Omental fat pad (tissue), 3 donors: ENCODE measurements at regions not wholly inside any gene's neighbourhood (a gene's known extent, or its start where the extent isn't known, plus 50 kb on each side); places are given as distances from the start of the nearest gene placed in this dataset.

Source experiments
- ATAC-seq: fragments of 150-250 bp; one replicate; pipeline ENCODE4 v1.9.1; 2016; ENCODE audit warnings: mild to moderate bottlenecking, moderate library complexity; ENCODE audit not compliant: low FRiP score
- DNase-seq: peaks from one replicate; pipeline ENCODE4 v3.0.0-alpha.2; 2019; ENCODE audit warnings: low spot score
- TF ChIP-seq, protein P1 (sequence below), 3 donors: fragments of 450-650 bp; IDR thresholded peaks; one replicate each; pipeline ENCODE4 v1.5.1; 2016 to 2017; ENCODE audit warnings: antibody characterized with exemption in 3 of 3, mild to moderate bottlenecking in 3 of 3, moderate library complexity in 2 of 3

DNA sequence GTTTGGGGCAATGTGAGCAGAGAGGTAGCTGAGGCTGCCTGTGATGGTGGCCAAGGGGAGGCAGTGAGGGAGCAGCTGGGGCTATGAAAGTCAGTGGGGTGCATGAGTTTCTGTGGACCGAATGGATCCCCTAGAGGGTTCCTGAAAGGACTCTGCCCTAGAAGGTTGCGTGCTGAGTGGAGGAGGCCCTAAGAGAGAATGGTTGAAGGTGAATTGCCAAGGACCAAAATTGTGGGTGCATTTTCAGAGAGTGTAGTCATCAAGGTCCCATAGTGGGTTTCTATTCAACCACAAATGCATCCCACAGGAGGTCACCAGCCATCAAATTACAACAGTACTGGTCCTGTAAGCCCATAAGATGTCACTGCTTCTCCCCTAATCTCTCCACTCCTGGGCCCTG lies 298.3 kb downstream of the CDK5RAP2 start:
- DNase-seq (no peak), ATAC-seq (no peak)
- TF ChIP-seq, protein P1, sequence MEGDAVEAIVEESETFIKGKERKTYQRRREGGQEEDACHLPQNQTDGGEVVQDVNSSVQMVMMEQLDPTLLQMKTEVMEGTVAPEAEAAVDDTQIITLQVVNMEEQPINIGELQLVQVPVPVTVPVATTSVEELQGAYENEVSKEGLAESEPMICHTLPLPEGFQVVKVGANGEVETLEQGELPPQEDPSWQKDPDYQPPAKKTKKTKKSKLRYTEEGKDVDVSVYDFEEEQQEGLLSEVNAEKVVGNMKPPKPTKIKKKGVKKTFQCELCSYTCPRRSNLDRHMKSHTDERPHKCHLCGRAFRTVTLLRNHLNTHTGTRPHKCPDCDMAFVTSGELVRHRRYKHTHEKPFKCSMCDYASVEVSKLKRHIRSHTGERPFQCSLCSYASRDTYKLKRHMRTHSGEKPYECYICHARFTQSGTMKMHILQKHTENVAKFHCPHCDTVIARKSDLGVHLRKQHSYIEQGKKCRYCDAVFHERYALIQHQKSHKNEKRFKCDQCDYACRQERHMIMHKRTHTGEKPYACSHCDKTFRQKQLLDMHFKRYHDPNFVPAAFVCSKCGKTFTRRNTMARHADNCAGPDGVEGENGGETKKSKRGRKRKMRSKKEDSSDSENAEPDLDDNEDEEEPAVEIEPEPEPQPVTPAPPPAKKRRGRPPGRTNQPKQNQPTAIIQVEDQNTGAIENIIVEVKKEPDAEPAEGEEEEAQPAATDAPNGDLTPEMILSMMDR (IDR thresholded peaks at IDR 0.05), result no peak

DNA sequence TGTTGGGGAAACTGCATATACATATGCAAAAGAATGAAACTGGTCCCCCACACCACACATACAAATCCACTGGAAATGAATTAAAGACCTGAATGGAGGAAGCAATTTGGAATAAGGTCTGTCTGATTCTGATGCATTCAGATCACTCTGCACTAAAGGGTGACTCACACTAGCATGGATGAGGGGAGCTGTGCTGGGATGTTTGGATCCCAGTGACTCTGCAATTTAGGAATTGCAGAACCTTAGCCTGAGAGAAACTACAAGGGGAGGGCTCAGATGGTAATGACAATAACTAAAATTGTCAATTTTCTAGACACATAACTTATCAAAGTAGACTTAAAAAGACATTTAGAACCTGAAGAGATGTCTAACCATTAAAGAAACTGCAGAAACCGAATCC lies 312.0 kb downstream of the CDK5RAP2 start:
- ATAC-seq (no peak), DNase-seq (no peak)
- TF ChIP-seq, protein P1 (IDR thresholded peaks at IDR 0.05), result no peak

DNA sequence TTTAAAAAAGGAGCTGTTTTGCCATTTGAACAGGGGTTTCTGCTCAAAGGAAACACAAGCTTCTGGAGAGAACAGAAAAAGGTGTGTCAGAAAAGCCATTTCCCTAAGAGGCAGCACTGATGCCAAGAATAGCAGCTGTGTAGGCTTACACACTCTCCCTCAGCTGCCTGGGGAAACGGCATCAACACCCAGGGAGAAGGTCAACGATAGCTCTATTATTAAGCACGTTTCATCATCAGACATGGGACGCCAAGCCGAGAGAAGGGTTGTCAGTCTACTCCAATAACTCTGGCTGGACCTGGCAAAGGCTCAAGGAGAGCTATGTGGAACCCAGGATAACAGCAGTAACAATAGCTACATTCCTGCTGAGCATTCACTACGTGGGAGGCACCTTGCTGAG lies 314.2 kb downstream of the CDK5RAP2 start:
- TF ChIP-seq, protein P1 (IDR thresholded peaks at IDR 0.05), result no peak
- DNase-seq (no peak), ATAC-seq (no peak)

DNA sequence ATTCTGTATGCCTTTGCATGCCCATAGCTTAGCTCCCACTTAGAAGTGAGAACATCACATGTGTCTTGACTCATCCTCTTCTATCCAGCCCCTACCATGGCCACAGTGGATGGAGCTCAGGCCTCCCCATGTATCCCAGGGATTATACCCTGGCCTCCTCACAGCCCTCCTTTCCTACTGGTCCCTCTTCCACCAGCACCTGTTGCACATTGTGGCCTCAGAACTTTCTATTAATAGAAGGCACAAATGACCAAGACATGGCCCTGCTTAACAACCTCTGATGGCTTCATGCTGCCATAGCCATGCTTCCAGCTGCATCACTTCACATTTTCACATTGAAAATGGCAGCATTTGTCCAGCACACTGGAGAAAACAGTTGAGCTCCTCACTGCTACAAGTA lies 315.4 kb downstream of the CDK5RAP2 start:
- ATAC-seq, result no peak
- DNase-seq, result no peak

DNA sequence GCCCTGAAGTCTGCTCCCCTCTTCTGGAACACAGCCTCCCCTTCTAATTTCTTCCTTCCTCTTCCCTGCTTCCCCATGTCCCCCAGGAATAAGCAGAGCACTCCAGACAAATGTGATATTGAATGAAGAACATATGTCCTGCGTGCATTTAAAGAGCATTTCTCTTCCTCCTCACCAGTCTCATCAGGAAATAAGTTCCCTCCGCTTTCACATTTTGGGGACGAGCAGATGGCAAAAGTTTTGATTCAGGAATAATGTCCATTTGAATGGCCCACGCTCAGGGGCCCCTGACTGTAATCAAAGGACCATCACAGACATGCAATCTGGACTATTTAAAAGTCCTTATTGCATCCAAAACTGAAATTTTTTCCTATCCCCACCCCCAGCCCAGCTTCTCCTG lies 316.1 kb downstream of the CDK5RAP2 start:
- TF ChIP-seq, protein P1 (IDR thresholded peaks at IDR 0.05), result no peak
- DNase-seq (no peak), ATAC-seq (no peak)

More for the DNA sequence above, 315.4 kb downstream of the CDK5RAP2 start:
- TF ChIP-seq, protein P1 (IDR thresholded peaks at IDR 0.05), result no peak

GRCh38 chr9:120261419-120261818 lies 318.5 kb downstream of the CDK5RAP2 start:
- DNase-seq, result no peak
- ATAC-seq, result no peak
- TF ChIP-seq, protein P1 (IDR thresholded peaks at IDR 0.05), result no peak

DNA sequence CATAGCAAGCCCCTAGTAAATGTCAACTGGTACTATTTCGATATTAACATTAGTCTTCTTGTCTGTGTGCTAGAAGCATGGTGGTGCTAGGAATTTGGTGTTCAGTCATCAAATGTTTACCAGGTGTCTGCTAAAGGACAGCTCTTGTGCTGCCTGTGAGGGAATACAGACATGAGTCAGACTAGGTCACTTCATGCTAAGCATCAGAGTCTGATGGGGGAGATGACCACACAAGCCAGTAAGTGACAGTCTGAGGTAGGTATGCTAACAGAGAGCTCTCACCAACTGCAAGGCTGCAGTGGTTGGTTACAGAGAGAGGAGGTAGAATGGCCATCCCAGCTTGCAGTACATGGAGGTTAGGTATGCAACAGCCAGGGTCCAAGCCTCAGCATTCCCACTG lies 320.9 kb downstream of the CDK5RAP2 start:
- ATAC-seq (no peak), DNase-seq (no peak)
- TF ChIP-seq, protein P1 (IDR thresholded peaks at IDR 0.05), result no peak
